Hepatocyte (in vitro differentiated cells): ENCODE measurements at regions not wholly inside any gene's neighbourhood (a gene's known extent, or its start where the extent isn't known, plus 50 kb on each side); places are given as distances from the start of the nearest gene placed in this dataset.
"Not testable (repeated sequence)": the region's sequence is repeated elsewhere in the genome, so short reads cannot be mapped to it uniquely, and the experiment has no call there.

Experiments
- DNase-seq: peaks from one replicate; pipeline ENCODE4 v3.0.0-alpha.2; 2016; ENCODE audit warnings: low spot score
- H2AFZ ChIP-seq: fragments of 200-600 bp; sonication (generic); 2 replicates; pipeline ENCODE4 v1.6.0; 2016; ENCODE audit warnings: antibody characterized with exemption, mild to moderate bottlenecking
- H3K27ac ChIP-seq: fragments of 200-600 bp; sonication (generic); 2 replicates; pipeline ENCODE4 v1.5.1; 2016; ENCODE audit warnings: mild to moderate bottlenecking
- H3K27me3 ChIP-seq: fragments of 200-600 bp; sonication (generic); 2 replicates; pipeline ENCODE4 v1.6.1; 2016
- H3K36me3 ChIP-seq: fragments of 200-600 bp; sonication (generic); replicated peaks from 2 replicates; pipeline ENCODE4 v1.5.1; 2016; ENCODE audit warnings: low read depth; ENCODE audit not compliant: insufficient read depth
- H3K4me1 ChIP-seq: fragments of 200-600 bp; sonication (generic); 2 replicates; pipeline ENCODE4 v1.5.1; 2016; ENCODE audit warnings: mild to moderate bottlenecking, moderate library complexity; ENCODE audit not compliant: insufficient read depth
- H3K4me2 ChIP-seq: fragments of 200-600 bp; sonication (generic); 2 replicates; pipeline ENCODE4 v1.6.0; 2016
- H3K4me3 ChIP-seq: fragments of 200-600 bp; sonication (generic); 2 replicates; pipeline ENCODE4 v1.5.1; 2016; ENCODE audit warnings: mild to moderate bottlenecking
- H3K79me2 ChIP-seq: fragments of 200-600 bp; sonication (generic); 2 replicates; pipeline ENCODE4 v1.6.0; 2017; ENCODE audit warnings: mild to moderate bottlenecking
- H3K9me2 ChIP-seq: fragments of 200-600 bp; sonication (generic); replicated peaks from 2 replicates; pipeline ENCODE4 v1.6.0; 2017; ENCODE audit warnings: mild to moderate bottlenecking; ENCODE audit not compliant: insufficient read depth
- H3K9me3 ChIP-seq: fragments of 200-600 bp; sonication (generic); 2 replicates; pipeline ENCODE4 v1.5.1; 2016; ENCODE audit warnings: low read depth, mild to moderate bottlenecking
- H4K20me1 ChIP-seq: fragments of 200-600 bp; sonication (generic); 2 replicates; pipeline ENCODE4 v1.6.0; 2016; ENCODE audit warnings: mild to moderate bottlenecking; ENCODE audit not compliant: insufficient read depth, poor library complexity, severe bottlenecking
- CTCF ChIP-seq: fragments of 200-600 bp; sonication (generic); IDR thresholded peaks from 2 replicates; pipeline ENCODE4 v1.5.1; 2016; ENCODE audit warnings: antibody characterized with exemption, mild to moderate bottlenecking; ENCODE audit not compliant: poor library complexity
- EZH2 ChIP-seq: fragments of 200-600 bp; sonication (generic); IDR thresholded peaks from 2 replicates; pipeline ENCODE4 v1.6.1; 2016; ENCODE audit warnings: antibody characterized with exemption, mild to moderate bottlenecking, borderline replicate concordance
- EZH2phosphoT487 ChIP-seq: fragments of 200-600 bp; sonication (generic); IDR thresholded peaks from one replicate; pipeline ENCODE4 v1.6.1; 2018; ENCODE audit warnings: antibody characterized with exemption, mild to moderate bottlenecking, low read depth, moderate library complexity; ENCODE audit not compliant: unreplicated experiment, severe bottlenecking
- WGBS: methylation state at CpG from one replicate; pipeline ENCODE4 v1.1.6; 2016; ENCODE audit warnings: low lambda C conversion rate; ENCODE audit errors: missing lambda C conversion rate; 5-methylcytosine and 5-hydroxymethylcytosine counted together

- Histone ChIP-seq H3K9me2 (no peaks in the 10 kb centered on the region), H3K9me3 (no peaks in the 10 kb centered on the region), H3K27me3 (no peaks in the 10 kb centered on the region), H3K4me3 (no peak overlapping the region), H3K4me1 (peaks cover 14% of the 10 kb centered on the region), H2AFZ (no peak overlapping the region), H3K4me2 (no peak overlapping the region), H3K27ac (no peak overlapping the region), H3K36me3 (no peaks in the 10 kb centered on the region), H4K20me1 (no peaks in the 10 kb centered on the region), H3K79me2 (no peaks in the 10 kb centered on the region)
- no peak for TF ChIP-seq EZH2phosphoT487
- no peak for TF ChIP-seq EZH2
- TF ChIP-seq CTCF, result no peak
- no peak for DNase-seq
- 72% methylated on average over 12 of the region's 12 CpGs for WGBS
These were observed 298.3 kb downstream of the LRRC3B start for GRCh38 chr3:26920646-26921478.

- Histone ChIP-seq H3K4me3 (no peak overlapping the region), H2AFZ (no peak overlapping the region), H3K9me2 (peaks cover 3% of the 10 kb centered on the region), H3K27ac (no peak overlapping the region), H3K27me3 (no peaks in the 10 kb centered on the region), H3K79me2 (no peaks in the 10 kb centered on the region), H3K9me3 (no peaks in the 10 kb centered on the region), H4K20me1 (no peaks in the 10 kb centered on the region), H3K4me1 (no peaks in the 10 kb centered on the region), H3K36me3 (no peaks in the 10 kb centered on the region), H3K4me2 (no peak overlapping the region)
- WGBS, result 30% methylated on average over 1 of the region's 1 CpG
- no peak for DNase-seq
- no peak for TF ChIP-seq EZH2
These were observed 309.3 kb downstream of the LRRC3B start for GRCh38 chr3:26931896-26932295.

DNA sequence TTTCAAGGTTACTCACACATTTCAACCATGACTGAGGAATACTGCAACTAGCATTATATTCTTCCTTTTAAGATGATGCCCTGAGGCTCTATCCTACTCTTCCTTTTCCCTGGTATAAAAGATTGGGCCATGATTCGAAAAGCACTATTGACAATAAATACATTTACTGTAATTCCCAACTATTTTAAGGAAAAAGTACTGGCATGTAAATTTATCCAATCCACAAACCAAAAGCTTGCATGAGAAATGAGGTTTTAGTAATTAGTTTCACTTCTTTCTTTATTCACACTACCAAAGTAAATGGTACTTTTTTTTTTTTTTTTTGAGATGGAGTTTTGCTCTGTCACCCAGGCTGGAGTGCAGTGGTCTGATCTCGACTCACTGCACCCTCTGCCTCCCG, 310.2 kb downstream of the LRRC3B start:
- WGBS, result 90% methylated on average over 3 of the region's 3 CpGs
- Histone ChIP-seq H3K79me2 (no peaks in the 10 kb centered on the region), H3K4me3 (no peak overlapping the region), H3K9me2 (peaks cover 3% of the 10 kb centered on the region), H3K9me3 (no peaks in the 10 kb centered on the region), H3K36me3 (no peaks in the 10 kb centered on the region), H3K27me3 (no peaks in the 10 kb centered on the region), H3K4me2 (no peak overlapping the region), H4K20me1 (no peaks in the 10 kb centered on the region), H2AFZ (no peak overlapping the region), H3K4me1 (no peaks in the 10 kb centered on the region), H3K27ac (no peak overlapping the region)
- no peak for TF ChIP-seq CTCF
- no peak for TF ChIP-seq EZH2
- TF ChIP-seq EZH2phosphoT487, result no peak
- no peak for DNase-seq

DNA sequence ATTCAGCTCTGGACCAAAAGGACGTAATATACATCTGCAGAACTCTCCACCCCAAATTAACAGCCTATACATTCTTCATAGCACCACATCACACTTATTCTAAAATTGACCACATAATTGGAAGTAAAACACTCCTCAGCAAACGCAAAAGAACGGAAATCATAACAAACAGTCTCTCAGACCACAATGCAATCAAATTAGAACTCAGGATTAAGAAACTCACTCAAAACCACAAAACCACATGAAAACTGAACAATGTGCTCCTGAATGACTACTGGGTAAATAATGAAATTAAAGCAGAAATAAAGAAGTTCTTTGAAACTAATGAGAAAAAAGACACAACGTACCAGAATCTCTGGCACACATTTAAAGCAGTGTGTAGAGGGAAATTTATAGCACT, 322.9 kb downstream of the LRRC3B start:
- not testable (repeated sequence) for H3K4me1 ChIP-seq, H3K79me2 ChIP-seq
- WGBS, result 96% methylated on average over 4 of the region's 4 CpGs

More for the DNA sequence above, 322.9 kb downstream of the LRRC3B start:
- H3K9me3 ChIP-seq, result peaks cover 10% of the 10 kb centered on the region
- not testable (repeated sequence) for H3K9me2 ChIP-seq, DNase-seq, H3K36me3 ChIP-seq, H3K4me2 ChIP-seq, H3K27me3 ChIP-seq, H2AFZ ChIP-seq, H3K4me3 ChIP-seq, H3K27ac ChIP-seq, H4K20me1 ChIP-seq
